C4-2B (cell line): ENCODE measurements at regions not wholly inside any gene's neighbourhood (a gene's known extent, or its start where the extent isn't known, plus 50 kb on each side); places are given as distances from the start of the nearest gene placed in this dataset.

Experiments used
- CTCF ChIP-seq: fragments of 450-650 bp; conservative IDR thresholded peaks from 2 replicates; pipeline ENCODE4 v1.5.1; 2017; ENCODE audit warnings: mild to moderate bottlenecking
- ZFX ChIP-seq: fragments of 450-650 bp; IDR thresholded peaks from 2 replicates; pipeline ENCODE4 v1.6.1; 2017

- TF ChIP-seq CTCF = no peak
- no peak for TF ChIP-seq ZFX
These were observed 435.3 kb downstream of the CYLC2 start for GRCh38 chr9:103430469-103430868.
